MG63 (cell line): ENCODE measurements at regions not wholly inside any gene's neighbourhood (a gene's known extent, or its start where the extent isn't known, plus 50 kb on each side); places are given as distances from the start of the nearest gene placed in this dataset.
"Not testable (repeated sequence)": the region's sequence is repeated elsewhere in the genome, so short reads cannot be mapped to it uniquely, and the experiment has no call there.

Experiments
- DNase-seq: peaks from one replicate; pipeline ENCODE4 v3.0.0-alpha.2; 2020
- H3K27me3 ChIP-seq: fragments of 250-450 bp; sonication (Bioruptor Pico); 2 replicates; pipeline ENCODE4 v1.5.1; 2020; ENCODE audit warnings: mild to moderate bottlenecking, moderate library complexity
- H3K36me3 ChIP-seq: fragments of 250-450 bp; sonication (Bioruptor Pico); 2 replicates; pipeline ENCODE4 v1.5.1; 2020; ENCODE audit warnings: mild to moderate bottlenecking, moderate library complexity
- H3K4me3 ChIP-seq: fragments of 250-450 bp; sonication (Bioruptor Pico); 2 replicates; pipeline ENCODE4 v1.5.1; 2020; ENCODE audit warnings: mild to moderate bottlenecking, moderate library complexity
- H3K9me3 ChIP-seq: fragments of 250-450 bp; sonication (Bioruptor Pico); 2 replicates; pipeline ENCODE4 v1.5.1; 2020; ENCODE audit warnings: mild to moderate bottlenecking, moderate library complexity

- DNase-seq, result no peak
- Histone ChIP-seq H3K36me3 (no peaks in the 10 kb centered on the region), H3K9me3 (no peaks in the 10 kb centered on the region), H3K27me3 (no peaks in the 10 kb centered on the region), H3K4me3 (no peak overlapping the region)
These were observed 821.8 kb upstream of the LRFN5 start for GRCh38 chr14:40784860-40785259.

- no peaks in the 10 kb centered on the region for H3K9me3 ChIP-seq
- H3K36me3 ChIP-seq, result no peaks in the 10 kb centered on the region
- DNase-seq, result no peak
- no peak overlapping the region for H3K4me3 ChIP-seq
- no peaks in the 10 kb centered on the region for H3K27me3 ChIP-seq
These were observed 844.0 kb upstream of the LRFN5 start for GRCh38 chr14:40762685-40763084.

GRCh38 chr14:40762177-40762576 is 844.5 kb upstream of the LRFN5 start:
- Histone ChIP-seq H3K4me3 (no peak overlapping the region), H3K27me3 (no peaks in the 10 kb centered on the region)
- no peak for DNase-seq

GRCh38 chr14:40760704-40761103 is 846.0 kb upstream of the LRFN5 start:
- no peak for DNase-seq
- H3K36me3 ChIP-seq, result no peaks in the 10 kb centered on the region

More at GRCh38 chr14:40762177-40762576, 844.5 kb upstream of the LRFN5 start:
- Histone ChIP-seq H3K36me3 (no peaks in the 10 kb centered on the region), H3K9me3 (no peaks in the 10 kb centered on the region)

GRCh38 chr14:40758076-40758475 is 848.6 kb upstream of the LRFN5 start:
- Histone ChIP-seq H3K27me3 (no peaks in the 10 kb centered on the region), H3K36me3 (no peaks in the 10 kb centered on the region), H3K4me3 (no peak overlapping the region), H3K9me3 (no peaks in the 10 kb centered on the region)
- DNase-seq, result no peak

More at GRCh38 chr14:40760704-40761103, 846.0 kb upstream of the LRFN5 start:
- Histone ChIP-seq H3K9me3 (no peaks in the 10 kb centered on the region), H3K4me3 (no peak overlapping the region), H3K27me3 (no peaks in the 10 kb centered on the region)

GRCh38 chr14:40757376-40757950 is 849.2 kb upstream of the LRFN5 start:
- Histone ChIP-seq H3K36me3 (no peaks in the 10 kb centered on the region), H3K9me3 (no peaks in the 10 kb centered on the region), H3K27me3 (no peaks in the 10 kb centered on the region), H3K4me3 (no peak overlapping the region)
- no peak for DNase-seq

- H3K27me3 ChIP-seq, result no peaks in the 10 kb centered on the region
- DNase-seq, result no peak
- no peaks in the 10 kb centered on the region for H3K9me3 ChIP-seq
- no peaks in the 10 kb centered on the region for H3K36me3 ChIP-seq
- H3K4me3 ChIP-seq, result no peak overlapping the region
These were observed 873.5 kb upstream of the LRFN5 start for GRCh38 chr14:40733206-40733605.

- Histone ChIP-seq H3K36me3 (no peaks in the 10 kb centered on the region), H3K9me3 (no peaks in the 10 kb centered on the region), H3K27me3 (no peaks in the 10 kb centered on the region), H3K4me3 (no peak overlapping the region)
- no peak for DNase-seq
These were observed 879.6 kb upstream of the LRFN5 start for GRCh38 chr14:40727107-40727506.

GRCh38 chr14:40713387-40713786 is 893.3 kb upstream of the LRFN5 start:
- Histone ChIP-seq H3K36me3 (no peaks in the 10 kb centered on the region), H3K9me3 (no peaks in the 10 kb centered on the region), H3K27me3 (no peaks in the 10 kb centered on the region), H3K4me3 (no peak overlapping the region)
- DNase-seq, result no peak

- Histone ChIP-seq H3K27me3 (no peaks in the 10 kb centered on the region), H3K9me3 (no peaks in the 10 kb centered on the region), H3K36me3 (no peaks in the 10 kb centered on the region), H3K4me3 (no peak overlapping the region)
- DNase-seq, result no peak
These were observed 909.4 kb upstream of the LRFN5 start for GRCh38 chr14:40697231-40697630.

- no peaks in the 10 kb centered on the region for H3K36me3 ChIP-seq
- DNase-seq, result no peak
- H3K4me3 ChIP-seq, result no peak overlapping the region
- H3K27me3 ChIP-seq, result no peaks in the 10 kb centered on the region
- no peaks in the 10 kb centered on the region for H3K9me3 ChIP-seq
These were observed 912.7 kb upstream of the LRFN5 start for GRCh38 chr14:40694023-40694422.

- no peak for DNase-seq
- Histone ChIP-seq H3K4me3 (no peak overlapping the region), H3K36me3 (no peaks in the 10 kb centered on the region), H3K9me3 (no peaks in the 10 kb centered on the region), H3K27me3 (no peaks in the 10 kb centered on the region)
These were observed 915.6 kb upstream of the LRFN5 start for GRCh38 chr14:40691066-40691465.

GRCh38 chr14:40685764-40686163 is 920.9 kb upstream of the LRFN5 start:
- no peaks in the 10 kb centered on the region for H3K36me3 ChIP-seq
- H3K9me3 ChIP-seq, result no peaks in the 10 kb centered on the region
- H3K4me3 ChIP-seq, result no peak overlapping the region
- no peak for DNase-seq
- no peaks in the 10 kb centered on the region for H3K27me3 ChIP-seq

- DNase-seq, result no peak
- Histone ChIP-seq H3K36me3 (no peaks in the 10 kb centered on the region), H3K27me3 (no peaks in the 10 kb centered on the region), H3K9me3 (no peaks in the 10 kb centered on the region), H3K4me3 (no peak overlapping the region)
These were observed 922.3 kb upstream of the LRFN5 start for GRCh38 chr14:40684328-40684727.

GRCh38 chr14:40682131-40682913 is 924.4 kb upstream of the LRFN5 start:
- no peaks in the 10 kb centered on the region for H3K36me3 ChIP-seq
- no peaks in the 10 kb centered on the region for H3K27me3 ChIP-seq
- H3K9me3 ChIP-seq, result no peaks in the 10 kb centered on the region
- H3K4me3 ChIP-seq, result no peak overlapping the region
- no peak for DNase-seq

- Histone ChIP-seq H3K36me3 (no peaks in the 10 kb centered on the region), H3K9me3 (no peaks in the 10 kb centered on the region), H3K27me3 (no peaks in the 10 kb centered on the region), H3K4me3 (no peak overlapping the region)
- DNase-seq, result no peak
These were observed 927.4 kb upstream of the LRFN5 start for GRCh38 chr14:40679256-40679655.

GRCh38 chr14:40677206-40677605 is 929.5 kb upstream of the LRFN5 start:
- not testable (repeated sequence) for H3K36me3 ChIP-seq, H3K27me3 ChIP-seq, DNase-seq, H3K9me3 ChIP-seq, H3K4me3 ChIP-seq

- Histone ChIP-seq H3K36me3 (no peaks in the 10 kb centered on the region), H3K9me3 (no peaks in the 10 kb centered on the region), H3K27me3 (no peaks in the 10 kb centered on the region), H3K4me3 (no peak overlapping the region)
- no peak for DNase-seq
These were observed 932.2 kb upstream of the LRFN5 start for GRCh38 chr14:40674502-40674901.
